HEK293T (cell line): ENCODE measurements at regions not wholly inside any gene's neighbourhood (a gene's known extent, or its start where the extent isn't known, plus 50 kb on each side); places are given as distances from the start of the nearest gene placed in this dataset.

Source experiments
- FOXA1 ChIP-seq: fragments of 450-650 bp; IDR thresholded peaks from 2 replicates; pipeline ENCODE4 v1.6.1; 2016; ENCODE audit warnings: mild to moderate bottlenecking
- SUZ12 ChIP-seq: fragments of 450-650 bp; IDR thresholded peaks from 2 replicates; pipeline ENCODE4 v1.6.1; 2016; ENCODE audit warnings: mild to moderate bottlenecking

DNA sequence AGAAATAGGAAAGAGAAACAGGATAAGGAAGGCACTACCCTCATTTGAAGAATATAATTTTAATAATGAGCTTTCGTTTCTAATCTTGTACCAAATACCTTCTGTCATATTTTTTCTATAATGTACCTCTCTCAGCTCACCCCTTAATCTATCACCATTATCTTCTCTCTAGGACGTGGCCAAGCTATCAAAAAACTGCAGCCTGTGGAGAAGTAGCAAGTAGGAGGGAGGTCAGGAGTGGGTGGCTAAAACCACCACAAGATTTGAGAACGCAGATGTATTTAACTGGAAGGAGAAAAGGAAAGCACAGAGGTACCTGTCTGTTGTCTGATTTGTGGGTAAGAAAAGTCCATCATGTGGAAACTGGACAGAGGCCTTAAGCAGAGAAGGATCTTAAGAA lies 576.7 kb upstream of the DIPK2B start:
- TF ChIP-seq SUZ12, result no peak
- TF ChIP-seq FOXA1, result no peak
